IMR-90 (cell line): ENCODE measurements at regions not wholly inside any gene's neighbourhood (a gene's known extent, or its start where the extent isn't known, plus 50 kb on each side); places are given as distances from the start of the nearest gene placed in this dataset.
"Not testable (repeated sequence)": the region's sequence is repeated elsewhere in the genome, so short reads cannot be mapped to it uniquely, and the experiment has no call there.

Experiments
- ATAC-seq: fragments of 200-7000 bp; cut with Tn5 transposase; 2 replicates; pipeline ENCODE4 v1.9.1; 2020; ENCODE audit warnings: low read depth, mild to moderate bottlenecking, moderate library complexity
- BruUV-seq: library from RNA; stranded (reverse); fragments of 400-500 nt; replicated peaks from 2 replicates; lab custom pipeline; 2021; lab: Mats Ljungman, UMichigan
- CTCF ChIA-PET: fragments of 300-600 bp; formaldehyde crosslinking; extraction: SDS; loops from one replicate; lab custom pipeline; 2021; ENCODE audit warnings: antibody characterized with exemption; lab: Yijun Ruan, JAX
- POLR2A ChIA-PET: fragments of 300-600 bp; sonication (Branson Sonifier 250); formaldehyde crosslinking; loops from one replicate; lab custom pipeline; 2022; ENCODE audit warnings: antibody characterized with exemption; ENCODE audit not compliant: unreplicated experiment; lab: Charles Lee
- DNase-seq: peaks from one replicate; pipeline ENCODE4 v3.0.0; 2013
- H2AFZ ChIP-seq: replicated peaks from 2 replicates; pipeline ENCODE3; 2013; ENCODE audit warnings: low read length, mild to moderate bottlenecking; ENCODE audit not compliant: poor library complexity
- H2AK5ac ChIP-seq: 2 replicates; pipeline ENCODE4 v1.6.1; 2013; ENCODE audit warnings: low read depth, low read length, inconsistent platforms
- H2AK9ac ChIP-seq: replicated peaks from 2 replicates; pipeline ENCODE3; 2013; ENCODE audit warnings: mild to moderate bottlenecking, low read depth, low read length, moderate library complexity; ENCODE audit not compliant: poor library complexity
- H2BK120ac ChIP-seq: 2 replicates; pipeline ENCODE4 v1.6.1; 2013; ENCODE audit warnings: low read depth, low read length, inconsistent platforms
- H2BK15ac ChIP-seq: 3 replicates; pipeline ENCODE4 v1.6.1; 2013; ENCODE audit warnings: low read depth, low read length, inconsistent platforms
- H2BK20ac ChIP-seq: 2 replicates; pipeline ENCODE4 v1.6.1; 2013; ENCODE audit warnings: low read depth, mild to moderate bottlenecking, inconsistent platforms, low read length, moderate library complexity
- H2BK5ac ChIP-seq: 2 replicates; pipeline ENCODE4 v1.6.1; 2013; ENCODE audit warnings: mild to moderate bottlenecking, low read depth, low read length, inconsistent platforms; ENCODE audit not compliant: poor library complexity, severe bottlenecking
- H3K14ac ChIP-seq: replicated peaks from 2 replicates; pipeline ENCODE4 v1.6.1; 2013; ENCODE audit warnings: low read depth, low read length, inconsistent platforms
- H3K18ac ChIP-seq: 2 replicates; pipeline ENCODE4 v1.6.1; 2013; ENCODE audit warnings: low read depth, low read length, control low read depth
- H3K23ac ChIP-seq: 2 replicates; pipeline ENCODE4 v1.6.1; 2013; ENCODE audit warnings: low read depth, low read length, inconsistent platforms
- H3K27ac ChIP-seq: 2 replicates; pipeline ENCODE4 v1.5.1; 2013; ENCODE audit warnings: mild to moderate bottlenecking, control low read depth, low read length; ENCODE audit not compliant: insufficient read depth
- H3K27me3 ChIP-seq: 2 replicates; pipeline ENCODE4 v1.6.1; 2013; ENCODE audit warnings: low read length; ENCODE audit not compliant: control insufficient read depth, insufficient read depth
- H3K36me3 ChIP-seq: 2 replicates; pipeline ENCODE4 v1.6.1; 2013; ENCODE audit warnings: low read length, mixed read lengths; ENCODE audit not compliant: control insufficient read depth, insufficient read depth
- H3K4ac ChIP-seq: 2 replicates; pipeline ENCODE4 v1.6.1; 2013; ENCODE audit warnings: low read depth, low read length, inconsistent platforms
- H3K4me1 ChIP-seq: 2 replicates; pipeline ENCODE4 v1.6.1; 2013; ENCODE audit warnings: low read length, mixed read lengths; ENCODE audit not compliant: control insufficient read depth, insufficient read depth
- H3K4me2 ChIP-seq: 2 replicates; pipeline ENCODE4 v1.6.1; 2013; ENCODE audit warnings: low read depth, mild to moderate bottlenecking, control low read depth, low read length, moderate library complexity
- H3K4me3 ChIP-seq: 2 replicates; pipeline ENCODE4 v1.5.1; 2013; ENCODE audit warnings: low read depth, mild to moderate bottlenecking, control low read depth, low read length, moderate library complexity; ENCODE audit not compliant: insufficient read depth
- H3K56ac ChIP-seq: 2 replicates; pipeline ENCODE4 v1.6.1; 2013; ENCODE audit warnings: low read length, inconsistent platforms; ENCODE audit not compliant: insufficient read depth; ENCODE audit errors: extremely low read depth
- H3K79me1 ChIP-seq, 2 experiments: 2 replicates each; pipeline ENCODE4 v1.6.1; 2013; ENCODE audit warnings: low read length in 2 of 2, inconsistent platforms in 1 of 2, low read depth in 1 of 2
- H3K9ac ChIP-seq: 2 replicates; pipeline ENCODE4 v1.6.1; 2013; ENCODE audit warnings: low read depth, low read length, control low read depth
- H3K9me1 ChIP-seq: 2 replicates; pipeline ENCODE4 v1.6.1; 2013; ENCODE audit warnings: low read length, inconsistent platforms; ENCODE audit not compliant: insufficient read depth
- H3K9me3 ChIP-seq: 2 replicates; pipeline ENCODE4 v1.6.1; 2013; ENCODE audit warnings: low read length; ENCODE audit not compliant: control insufficient read depth, insufficient read depth
- H4K20me1 ChIP-seq: 2 replicates; pipeline ENCODE4 v1.6.1; 2013; ENCODE audit warnings: low read length, inconsistent platforms; ENCODE audit not compliant: insufficient read depth
- H4K5ac ChIP-seq: 2 replicates; pipeline ENCODE4 v1.6.1; 2013; ENCODE audit warnings: mild to moderate bottlenecking, low read depth, low read length, control low read depth
- H4K8ac ChIP-seq, 2 experiments: 2 replicates each; pipeline ENCODE4 v1.6.1; 2013; ENCODE audit warnings: low read depth in 2 of 2, low read length in 2 of 2, control low read depth in 1 of 2, inconsistent platforms in 1 of 2
- H4K91ac ChIP-seq: 2 replicates; pipeline ENCODE4 v1.6.1; 2013; ENCODE audit warnings: low read depth, low read length, inconsistent platforms; ENCODE audit not compliant: insufficient read depth
- WGBS, 2 experiments: methylation state at CpG; one replicate each; pipeline versions ENCODE4 v1.1.5 to v1.1.7; 2013; ENCODE audit warnings: missing lambda C conversion rate in 2 of 2; ENCODE audit not compliant: insufficient read length in 1 of 2; ENCODE audit errors: extremely low coverage in 2 of 2; 5-methylcytosine and 5-hydroxymethylcytosine counted together
- dilution Hi-C: fragments of 300-500 bp; cut with HindIII; formaldehyde crosslinking; loops from one replicate; pipeline ENCODE4 v1.14.3; 2018; ENCODE audit warnings: low sequenced_read_pairs; ENCODE audit not compliant: unreplicated experiment
- in situ Hi-C: fragments of 300-500 bp; cut with MboI; formaldehyde crosslinking; loops from 3 replicates; pipeline ENCODE4 v1.14.3; 2019; ENCODE audit warnings: low sequenced_read_pairs, inconsistent platforms, mixed read lengths
- intact Hi-C: fragments of 100-400 bp; cut with micrococcal nuclease; formaldehyde crosslinking; loops from 2 replicates; pipeline ENCODE4 v1.10.0; 2022

DNA sequence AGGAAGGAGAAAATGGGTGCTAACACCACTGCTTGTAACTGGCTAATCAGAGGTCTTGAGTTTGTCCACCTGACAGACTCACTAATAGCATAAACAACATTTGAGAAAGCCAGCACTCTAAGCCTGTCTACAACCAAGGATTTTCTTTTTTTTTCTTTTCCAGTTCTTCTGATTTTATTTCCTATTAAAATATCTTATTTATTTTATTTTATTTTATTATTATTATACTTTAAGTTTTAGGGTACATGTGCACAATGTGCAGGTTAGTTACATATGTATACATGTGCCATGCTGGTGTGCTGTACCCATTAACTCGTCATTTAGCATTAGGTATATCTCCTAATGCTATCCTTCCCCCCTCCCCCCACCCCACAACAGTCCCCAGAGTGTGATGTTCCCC is 888.6 kb upstream of the ARRDC3 start:
- H2AFZ ChIP-seq, H3K27ac ChIP-seq, H4K8ac ChIP-seq, H3K56ac ChIP-seq, H2BK5ac ChIP-seq, H3K23ac ChIP-seq, H2AK9ac ChIP-seq, intact Hi-C loops, H2BK15ac ChIP-seq, BruUV-seq, CTCF ChIA-PET, H3K79me1 ChIP-seq, H4K5ac ChIP-seq, in situ Hi-C loops, POLR2A ChIA-PET, DNase-seq, H3K36me3 ChIP-seq, H3K9ac ChIP-seq, H2BK20ac ChIP-seq, H3K9me3 ChIP-seq, H2BK120ac ChIP-seq, H3K4me3 ChIP-seq, H3K14ac ChIP-seq, dilution Hi-C loops, H4K20me1 ChIP-seq, H3K27me3 ChIP-seq, H3K9me1 ChIP-seq, H2AK5ac ChIP-seq, H4K91ac ChIP-seq, H3K18ac ChIP-seq, ATAC-seq, H3K4me2 ChIP-seq, H3K4me1 ChIP-seq, H3K4ac ChIP-seq: not testable (repeated sequence)
- no CpG with 5 or more reads among the region's 1 CpG for WGBS, 2 experiments
